SK-N-MC (cell line): ENCODE measurements at regions not wholly inside any gene's neighbourhood (a gene's known extent, or its start where the extent isn't known, plus 50 kb on each side); places are given as distances from the start of the nearest gene placed in this dataset.
"Not testable (repeated sequence)": the region's sequence is repeated elsewhere in the genome, so short reads cannot be mapped to it uniquely, and the experiment has no call there.

Experiments
- DNase-seq: peaks from one replicate; pipeline ENCODE4 v3.0.0-alpha.2; 2011; ENCODE audit warnings: low read depth, low spot score
- H3K27ac ChIP-seq: fragments of 200-600 bp; sonication (generic); 2 replicates; pipeline ENCODE4 v1.5.1; 2016; ENCODE audit warnings: mixed run types
- H3K36me3 ChIP-seq: fragments of 200-600 bp; sonication (generic); 2 replicates; pipeline ENCODE4 v1.6.1; 2017; ENCODE audit warnings: antibody characterized with exemption, low read length, mixed read lengths; ENCODE audit not compliant: insufficient read depth
- H3K4me3 ChIP-seq: fragments of 200-600 bp; sonication (generic); 2 replicates; pipeline ENCODE4 v1.5.1; 2016
- H3K9ac ChIP-seq: fragments of 200-600 bp; sonication (generic); 2 replicates; pipeline ENCODE4 v1.8.0; 2017; ENCODE audit warnings: mixed run types, mixed read lengths; ENCODE audit not compliant: insufficient read length
- H3K9me3 ChIP-seq: fragments of 200-600 bp; sonication (generic); 2 replicates; pipeline ENCODE4 v1.6.1; 2017; ENCODE audit warnings: low read depth, mild to moderate bottlenecking, antibody characterized with exemption, low read length, moderate library complexity, mixed read lengths
- EZH2 ChIP-seq: fragments of 200-600 bp; sonication (generic); IDR thresholded peaks from one replicate; pipeline ENCODE4 v1.6.1; 2017; ENCODE audit warnings: antibody characterized with exemption
- FOXP2 ChIP-seq: optimal IDR thresholded peaks from 2 replicates; pipeline ENCODE3; 2011; ENCODE audit warnings: mild to moderate bottlenecking, moderate library complexity; ENCODE audit not compliant: insufficient read depth; ENCODE audit errors: extremely low read length, control extremely low read depth
- POLR2AphosphoS5 ChIP-seq: IDR thresholded peaks from 2 replicates; pipeline ENCODE4 v1.6.1; 2012; ENCODE audit warnings: mild to moderate bottlenecking, low read depth, low read length, borderline replicate concordance

- DNase-seq = no peak
- no peak overlapping the region for H3K9ac ChIP-seq
- TF ChIP-seq EZH2 (no peak), POLR2AphosphoS5 (no peak), FOXP2 (no peak)
Observed at GRCh38 chr20:12838261-12838866, 170.4 kb upstream of the SPTLC3 start.

GRCh38 chr20:12847872-12848271 is 160.9 kb upstream of the SPTLC3 start:
- Histone ChIP-seq H3K4me3 (no peak overlapping the region), H3K36me3 (no peaks in the 10 kb centered on the region), H3K27ac (no peak overlapping the region), H3K9ac (no peak overlapping the region), H3K9me3 (no peaks in the 10 kb centered on the region)
- no peak for DNase-seq
- TF ChIP-seq POLR2AphosphoS5 = no peak
- no peak for TF ChIP-seq FOXP2
- no peak for TF ChIP-seq EZH2

More at GRCh38 chr20:12838261-12838866, 170.4 kb upstream of the SPTLC3 start:
- H3K9me3 ChIP-seq = no peaks in the 10 kb centered on the region
- no peaks in the 10 kb centered on the region for H3K36me3 ChIP-seq
- no peak overlapping the region for H3K27ac ChIP-seq
- no peak overlapping the region for H3K4me3 ChIP-seq

- no peak for TF ChIP-seq FOXP2
- TF ChIP-seq POLR2AphosphoS5 = no peak
- no peak for TF ChIP-seq EZH2
- no peaks in the 10 kb centered on the region for H3K9me3 ChIP-seq
- H3K4me3 ChIP-seq = no peak overlapping the region
- no peak for DNase-seq
- H3K27ac ChIP-seq = no peak overlapping the region
- no peak overlapping the region for H3K9ac ChIP-seq
- no peaks in the 10 kb centered on the region for H3K36me3 ChIP-seq
Observed at GRCh38 chr20:12849225-12849910, 159.4 kb upstream of the SPTLC3 start.

DNA sequence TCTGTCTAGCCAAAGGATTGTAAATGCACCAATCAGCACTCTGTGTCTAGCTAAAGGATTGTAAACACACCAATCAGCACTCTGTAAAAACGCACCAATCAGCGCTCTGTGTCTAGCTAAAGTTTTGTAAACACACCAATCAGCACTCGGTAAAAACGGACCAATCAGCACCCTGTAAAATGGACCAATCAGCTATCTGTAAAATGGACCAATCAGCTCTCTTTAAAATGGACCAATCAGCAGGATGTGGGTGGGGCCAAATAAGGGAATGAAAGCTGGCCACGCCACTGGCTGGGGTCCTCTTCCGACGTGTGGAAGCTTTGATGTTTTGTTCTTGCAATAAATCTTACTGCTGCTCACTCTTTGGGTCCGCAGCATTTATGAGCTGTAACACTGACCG is 151.1 kb upstream of the SPTLC3 start:
- H3K9me3 ChIP-seq, H3K27ac ChIP-seq, H3K4me3 ChIP-seq: not testable (repeated sequence)

DNA sequence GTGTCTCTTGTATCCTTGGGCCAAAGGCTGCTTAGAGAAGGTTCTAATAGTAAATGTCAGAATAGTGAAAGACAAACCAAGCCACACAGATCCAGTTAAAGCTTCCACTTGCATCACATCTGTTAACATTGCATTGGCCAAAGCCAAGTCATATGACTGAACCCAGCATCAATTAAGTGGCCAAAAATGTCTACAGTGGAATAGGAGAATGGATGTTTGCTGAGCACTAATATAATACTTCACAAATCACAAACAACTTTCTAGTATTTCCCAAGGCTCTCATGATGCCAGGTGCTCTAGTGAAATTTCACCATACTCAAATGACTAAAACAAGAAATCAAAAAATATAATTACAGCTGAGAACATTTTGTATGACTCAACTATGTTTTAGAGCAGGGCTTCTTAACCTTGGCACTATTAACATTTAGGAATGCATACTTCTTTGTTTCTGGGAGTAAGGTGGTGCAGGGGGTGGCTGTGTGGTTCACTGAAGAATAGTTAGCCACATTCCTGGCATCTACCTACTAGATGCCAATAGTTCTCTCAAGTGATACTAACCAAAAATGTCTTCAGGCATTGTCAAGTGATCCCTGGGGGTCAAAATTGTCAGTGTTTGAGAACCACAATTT is 148.0 kb upstream of the SPTLC3 start:
- no peak overlapping the region for H3K27ac ChIP-seq
- H3K4me3 ChIP-seq = no peak overlapping the region
- H3K9me3 ChIP-seq = no peaks in the 10 kb centered on the region
- no peak for DNase-seq
- H3K36me3 ChIP-seq = no peaks in the 10 kb centered on the region
- TF ChIP-seq EZH2 = no peak
- no peak for TF ChIP-seq POLR2AphosphoS5
- no peak for TF ChIP-seq FOXP2
- no peak overlapping the region for H3K9ac ChIP-seq

More for the DNA sequence above, 151.1 kb upstream of the SPTLC3 start:
- not testable (repeated sequence) for H3K36me3 ChIP-seq, DNase-seq, H3K9ac ChIP-seq

DNA sequence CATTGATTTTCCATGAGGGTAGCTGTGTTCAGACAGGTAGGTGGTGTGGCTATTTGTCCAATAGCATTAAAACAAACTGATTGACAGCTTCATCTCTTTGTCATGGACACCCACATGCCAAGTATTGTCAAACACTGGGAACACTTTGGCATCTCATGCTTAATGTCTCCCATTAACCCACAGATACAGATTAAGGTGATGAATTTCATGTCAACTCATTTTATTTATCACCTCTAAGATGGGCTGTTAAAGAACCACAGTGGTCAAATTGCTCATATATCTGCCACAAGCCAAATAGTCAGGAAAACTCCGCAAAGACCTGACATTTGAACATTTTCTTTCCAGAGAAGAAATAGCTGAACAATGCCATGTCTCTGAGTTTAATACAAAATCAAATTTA is 139.1 kb upstream of the SPTLC3 start:
- Histone ChIP-seq H3K9me3 (no peaks in the 10 kb centered on the region), H3K4me3 (no peak overlapping the region), H3K36me3 (no peaks in the 10 kb centered on the region), H3K27ac (no peak overlapping the region), H3K9ac (no peak overlapping the region)
- no peak for TF ChIP-seq FOXP2
- TF ChIP-seq POLR2AphosphoS5 = no peak
- TF ChIP-seq EZH2 = no peak
- no peak for DNase-seq

DNA sequence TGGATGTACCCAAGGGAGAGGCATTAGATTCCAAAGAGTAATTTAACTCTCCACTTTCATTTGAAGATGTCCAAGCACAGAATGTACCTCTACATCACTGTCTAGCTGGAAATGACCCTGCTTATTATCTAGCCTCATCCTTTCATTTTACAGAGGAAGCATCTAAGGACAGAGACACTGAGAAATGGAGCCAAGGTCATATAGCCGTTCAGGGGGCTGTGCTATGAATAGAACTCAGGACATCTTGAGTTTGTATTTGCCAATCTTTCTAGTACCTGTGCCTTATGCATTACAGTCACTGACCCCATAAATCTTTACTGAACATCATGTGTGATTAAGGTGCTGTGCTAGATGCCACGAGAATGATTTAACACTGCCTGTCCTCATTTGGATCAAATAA is 138.2 kb upstream of the SPTLC3 start:
- no peak overlapping the region for H3K9ac ChIP-seq
- H3K27ac ChIP-seq = no peak overlapping the region
- DNase-seq = no peak
- no peak for TF ChIP-seq FOXP2
- no peak for TF ChIP-seq EZH2
- TF ChIP-seq POLR2AphosphoS5 = no peak
- H3K9me3 ChIP-seq = no peaks in the 10 kb centered on the region
- H3K4me3 ChIP-seq = no peak overlapping the region
- H3K36me3 ChIP-seq = no peaks in the 10 kb centered on the region

GRCh38 chr20:12874933-12875332 is 133.8 kb upstream of the SPTLC3 start:
- no peak overlapping the region for H3K9ac ChIP-seq
- H3K4me3 ChIP-seq = no peak overlapping the region
- H3K9me3 ChIP-seq = no peaks in the 10 kb centered on the region

DNA sequence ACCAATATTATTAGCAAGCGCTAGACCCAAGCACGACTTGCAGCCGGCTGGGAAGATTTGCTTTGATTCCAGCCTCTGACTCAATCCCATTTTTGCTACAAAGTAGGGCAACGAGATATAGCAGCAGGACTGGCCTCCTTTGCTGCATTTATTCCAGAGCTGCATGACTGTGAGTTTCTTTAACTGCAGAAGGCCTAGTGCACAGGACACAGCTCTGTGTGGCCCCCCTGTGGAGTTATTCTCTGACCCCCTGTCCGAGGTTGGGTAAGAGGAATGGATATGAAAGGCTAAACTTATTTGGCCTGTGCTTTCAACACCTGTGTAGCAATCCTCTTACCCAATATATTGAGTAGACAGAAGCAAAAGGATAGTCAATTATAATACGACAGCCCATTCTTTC is 133.3 kb upstream of the SPTLC3 start:
- no peak overlapping the region for H3K9ac ChIP-seq
- H3K9me3 ChIP-seq = no peaks in the 10 kb centered on the region
- no peaks in the 10 kb centered on the region for H3K36me3 ChIP-seq
- H3K4me3 ChIP-seq = no peak overlapping the region
- TF ChIP-seq EZH2 (no peak), FOXP2 (no peak)
- H3K27ac ChIP-seq = no peak overlapping the region
- no peak for DNase-seq

More at GRCh38 chr20:12874933-12875332, 133.8 kb upstream of the SPTLC3 start:
- H3K36me3 ChIP-seq = no peaks in the 10 kb centered on the region
- TF ChIP-seq EZH2 (no peak), POLR2AphosphoS5 (no peak), FOXP2 (no peak)
- no peak for DNase-seq
- H3K27ac ChIP-seq = no peak overlapping the region
